GM12872 (cell line): ENCODE measurements at regions not wholly inside any gene's neighbourhood (a gene's known extent, or its start where the extent isn't known, plus 50 kb on each side); places are given as distances from the start of the nearest gene placed in this dataset.

Experiments used
- TF ChIP-seq, protein P1 (sequence below): IDR thresholded peaks from 3 replicates; pipeline ENCODE4 v1.5.1; 2011; ENCODE audit warnings: low read depth, mild to moderate bottlenecking, low read length, moderate library complexity; ENCODE audit not compliant: insufficient read depth

DNA sequence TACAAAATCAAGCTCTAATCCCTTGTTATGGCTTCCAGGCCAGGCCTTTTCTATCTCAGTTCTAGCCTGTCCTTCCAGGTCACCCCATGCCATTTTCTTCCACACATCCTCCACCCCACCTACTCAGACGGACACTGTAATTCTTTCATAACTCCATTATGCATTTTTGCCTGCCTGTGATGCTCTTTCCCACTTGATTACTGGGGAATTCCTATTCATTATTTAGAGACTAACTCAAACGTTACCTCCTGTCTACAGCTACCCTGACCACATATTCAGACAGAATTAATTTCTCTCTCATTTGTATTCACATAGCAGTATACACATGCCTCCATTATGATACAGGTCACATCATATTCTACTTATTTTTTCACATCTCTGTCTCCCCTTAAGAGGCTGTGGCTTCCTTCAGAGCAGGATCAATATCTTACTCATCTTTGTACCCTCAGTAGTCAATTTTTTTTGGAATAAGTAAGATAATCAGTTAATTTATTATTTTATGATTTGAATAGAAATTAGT lies 156.5 kb upstream of the ZC3H12C start:
- TF ChIP-seq, protein P1, sequence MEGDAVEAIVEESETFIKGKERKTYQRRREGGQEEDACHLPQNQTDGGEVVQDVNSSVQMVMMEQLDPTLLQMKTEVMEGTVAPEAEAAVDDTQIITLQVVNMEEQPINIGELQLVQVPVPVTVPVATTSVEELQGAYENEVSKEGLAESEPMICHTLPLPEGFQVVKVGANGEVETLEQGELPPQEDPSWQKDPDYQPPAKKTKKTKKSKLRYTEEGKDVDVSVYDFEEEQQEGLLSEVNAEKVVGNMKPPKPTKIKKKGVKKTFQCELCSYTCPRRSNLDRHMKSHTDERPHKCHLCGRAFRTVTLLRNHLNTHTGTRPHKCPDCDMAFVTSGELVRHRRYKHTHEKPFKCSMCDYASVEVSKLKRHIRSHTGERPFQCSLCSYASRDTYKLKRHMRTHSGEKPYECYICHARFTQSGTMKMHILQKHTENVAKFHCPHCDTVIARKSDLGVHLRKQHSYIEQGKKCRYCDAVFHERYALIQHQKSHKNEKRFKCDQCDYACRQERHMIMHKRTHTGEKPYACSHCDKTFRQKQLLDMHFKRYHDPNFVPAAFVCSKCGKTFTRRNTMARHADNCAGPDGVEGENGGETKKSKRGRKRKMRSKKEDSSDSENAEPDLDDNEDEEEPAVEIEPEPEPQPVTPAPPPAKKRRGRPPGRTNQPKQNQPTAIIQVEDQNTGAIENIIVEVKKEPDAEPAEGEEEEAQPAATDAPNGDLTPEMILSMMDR, result no peak

DNA sequence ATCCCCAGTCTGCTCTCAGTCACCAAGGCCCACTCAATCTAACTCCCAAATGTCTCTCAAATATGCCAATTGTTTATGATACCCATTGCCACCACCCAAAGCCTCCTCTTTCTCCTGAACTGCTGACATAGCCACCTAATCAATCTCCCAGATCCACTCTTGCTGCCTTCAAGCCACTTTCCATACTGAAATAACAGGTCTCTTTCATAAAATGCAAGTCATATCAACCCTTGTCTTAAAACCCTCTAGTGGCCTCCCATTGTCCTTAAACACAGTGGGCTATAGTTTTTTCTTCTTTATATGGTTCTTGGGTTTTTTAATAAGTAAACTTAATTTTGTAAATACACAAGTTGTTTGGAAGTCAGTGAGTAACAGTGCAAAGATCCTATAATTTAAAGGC lies 155.2 kb upstream of the ZC3H12C start:
- TF ChIP-seq, protein P1, result no peak

DNA sequence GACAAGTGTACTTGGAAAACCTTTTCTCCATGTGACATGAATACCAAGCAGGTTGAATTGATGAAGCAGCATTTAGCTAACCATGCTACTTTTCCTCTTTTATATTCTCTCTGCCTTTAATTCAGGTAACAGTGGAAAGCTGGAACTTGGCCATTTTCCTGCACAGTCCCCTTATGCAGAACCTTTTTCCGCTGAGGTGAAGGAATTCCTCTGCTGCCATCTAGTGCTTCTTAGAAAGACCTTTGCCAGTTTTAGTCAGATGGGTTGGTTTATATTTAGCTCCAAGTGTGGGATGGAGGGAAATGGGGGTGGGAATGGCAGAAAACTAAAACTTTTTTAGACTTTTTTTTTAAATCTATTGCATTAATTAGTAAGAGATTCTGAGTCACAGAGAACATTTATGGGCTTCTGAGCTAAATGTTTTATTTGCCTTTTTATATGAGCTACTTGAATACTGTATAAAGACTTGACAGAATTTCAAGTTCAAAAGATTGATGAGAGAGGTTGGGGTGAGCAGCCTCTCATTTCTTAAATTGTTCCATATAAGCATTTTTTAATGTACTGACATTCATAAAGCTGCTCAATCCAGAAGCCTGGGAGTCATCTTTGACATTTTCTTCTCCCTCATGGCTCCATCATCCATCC lies 153.9 kb upstream of the ZC3H12C start:
- TF ChIP-seq, protein P1, result peak; percentile 61

DNA sequence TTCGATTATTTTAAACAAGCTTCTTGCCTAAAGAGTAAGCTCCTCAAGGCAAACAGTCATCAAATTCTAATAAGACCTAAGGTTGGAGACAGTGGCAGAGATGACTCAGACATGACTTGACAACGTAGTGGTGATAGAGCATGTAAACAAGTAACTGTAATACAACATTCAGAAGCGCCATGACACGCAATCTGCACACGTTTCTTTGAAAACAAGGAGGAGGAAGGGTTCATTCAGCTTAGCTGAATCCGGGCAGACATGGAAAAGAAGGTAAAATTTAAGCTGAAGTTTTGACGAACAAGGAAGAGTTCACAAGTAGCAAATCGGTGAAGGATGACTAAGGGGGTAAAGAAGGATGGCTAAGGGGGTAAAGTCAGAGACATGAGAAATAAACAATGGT lies 152.4 kb upstream of the ZC3H12C start:
- TF ChIP-seq, protein P1, result no peak

DNA sequence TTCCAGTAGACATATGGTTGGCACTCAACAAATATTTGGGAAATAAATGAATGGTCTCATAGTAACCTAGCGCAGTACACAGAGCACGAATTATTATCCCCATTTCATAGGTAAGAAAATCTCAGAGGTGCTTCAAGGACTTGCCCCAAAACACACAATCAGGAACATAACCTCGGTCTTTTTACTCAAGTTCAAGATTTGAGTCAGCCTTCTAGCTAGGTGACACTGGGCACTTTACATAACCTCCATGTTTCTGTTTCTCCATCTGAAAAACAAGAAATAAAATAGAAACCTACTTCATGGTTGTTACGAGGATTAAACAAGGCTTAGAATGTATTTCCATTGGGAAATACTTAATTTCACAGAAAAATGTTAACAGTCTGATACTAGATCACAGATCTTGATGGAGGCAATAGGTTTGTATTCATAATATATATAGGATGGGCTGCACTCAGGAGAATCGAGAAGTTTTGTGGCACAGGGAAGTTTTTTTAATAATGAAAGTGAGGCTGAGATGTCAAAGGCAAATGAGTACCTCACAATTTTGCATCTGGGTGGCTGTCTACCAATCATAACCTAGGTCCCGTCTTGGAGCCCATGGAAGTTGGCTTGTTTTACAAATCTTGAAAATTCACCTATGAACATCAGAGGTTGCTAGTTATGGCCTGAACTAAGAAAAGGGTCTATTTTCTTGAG lies 147.4 kb upstream of the ZC3H12C start:
- TF ChIP-seq, protein P1, result no peak

DNA sequence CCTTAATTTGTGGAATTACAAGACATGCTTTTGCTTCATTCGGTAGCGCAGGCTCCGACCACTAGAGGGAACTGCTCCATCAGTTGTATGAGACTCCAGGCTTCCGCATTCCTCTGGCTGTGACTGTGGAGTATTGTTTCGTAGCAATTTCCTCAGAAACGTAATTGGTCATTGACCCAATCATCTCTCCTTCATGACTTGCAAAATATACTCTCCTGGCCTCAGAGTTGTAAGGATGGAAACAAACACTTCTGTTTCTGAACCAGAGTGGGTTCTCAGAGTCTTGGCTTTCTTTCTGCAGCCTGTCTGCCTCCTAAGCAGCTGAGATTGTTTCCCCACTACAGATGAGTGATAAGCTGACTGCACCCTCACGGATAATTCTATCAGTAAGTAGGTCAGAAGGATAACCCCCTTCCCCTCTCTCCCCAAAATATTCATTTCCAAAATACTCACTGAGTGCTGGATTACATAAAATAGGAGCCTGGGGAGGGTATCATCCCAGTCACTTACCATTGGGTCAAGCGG lies 146.8 kb upstream of the ZC3H12C start:
- TF ChIP-seq, protein P1, result peak; percentile 95

DNA sequence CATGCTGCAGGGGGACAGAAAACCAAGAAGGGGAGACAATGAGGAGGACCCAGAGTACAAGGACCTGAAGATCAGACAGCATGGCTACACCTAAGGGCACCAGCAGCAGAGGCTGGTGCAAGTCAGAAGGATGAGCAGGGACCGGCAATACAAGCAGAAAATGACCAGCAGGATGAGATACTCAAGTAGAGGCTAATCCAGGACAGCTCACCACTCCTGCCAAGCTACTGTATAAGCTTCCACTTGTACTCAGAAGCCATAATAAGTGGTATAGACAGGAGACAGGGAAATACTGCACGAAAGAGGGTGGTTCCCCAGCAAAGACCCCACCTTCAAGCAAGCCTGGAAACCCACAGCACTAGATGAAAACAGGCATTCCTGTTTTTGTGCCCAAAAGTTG lies 138.7 kb upstream of the ZC3H12C start:
- TF ChIP-seq, protein P1, result no peak
